ENCODE measurements at regions not wholly inside any gene's neighbourhood (a gene's known extent, or its start where the extent isn't known, plus 50 kb on each side); places are given as distances from the start of the nearest gene placed in this dataset.
"Not testable (repeated sequence)": the region's sequence is repeated elsewhere in the genome, so short reads cannot be mapped to it uniquely, and the experiment has no call there.

DNA sequence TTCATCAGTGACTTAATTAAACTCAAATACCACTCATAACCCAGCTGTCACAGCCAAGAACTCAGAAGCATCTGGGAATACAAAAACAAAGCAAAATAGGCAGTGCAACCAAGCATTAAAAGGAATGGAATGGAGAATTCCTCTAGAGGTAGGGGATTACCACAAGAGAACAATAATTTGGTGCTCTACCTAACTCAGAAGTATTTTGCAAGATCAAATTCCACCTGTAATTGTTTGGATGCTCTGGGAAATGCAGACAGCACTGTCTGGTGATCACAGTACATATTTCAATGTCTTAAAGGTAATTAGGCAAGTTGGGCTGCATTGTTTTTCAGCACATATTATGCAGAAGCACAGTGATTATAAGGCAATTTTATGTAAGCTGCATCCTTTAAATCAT is 547.5 kb downstream of the TRAM1L1 start:
- Mint-ChIP-seq H3K27ac (no peak overlapping the region), H3K4me3 (no peak overlapping the region), H3K9me3 (no peaks in the 10 kb centered on the region), H3K27me3 (no peaks in the 10 kb centered on the region), H3K36me3 (ENCODE audit: low read depth) (no peaks in the 10 kb centered on the region), H3K4me1 (ENCODE audit: low read depth) (peaks cover under 1% of the 10 kb centered on the region)
- Histone ChIP-seq H3K27me3 (ENCODE audit: control insufficient read depth in 1 of 2, insufficient read depth in 2 of 2, low read length in 2 of 2) (no peaks in the 10 kb centered on the region), H3K9me3 (ENCODE audit: control insufficient read depth in 1 of 2, insufficient read depth in 1 of 2, low read length in 2 of 2) (no peaks in the 10 kb centered on the region), H3K27ac (ENCODE audit: low read depth in 1 of 2, low read length in 2 of 2) (no peak overlapping the region), H3K4me3 (ENCODE audit: low read length) (no peak overlapping the region), H3K36me3 (ENCODE audit: insufficient read depth, low read length) (no peaks in the 10 kb centered on the region), H3K4me1 (ENCODE audit: insufficient read depth, low read length) (no peaks in the 10 kb centered on the region)
- intact Hi-C loops (cut with DNase I, micrococcal nuclease), result no loop called here
- ATAC-seq (ENCODE audit: poor library complexity) (no peak), DNase-seq (no peak)
- TF ChIP-seq, protein P1, sequence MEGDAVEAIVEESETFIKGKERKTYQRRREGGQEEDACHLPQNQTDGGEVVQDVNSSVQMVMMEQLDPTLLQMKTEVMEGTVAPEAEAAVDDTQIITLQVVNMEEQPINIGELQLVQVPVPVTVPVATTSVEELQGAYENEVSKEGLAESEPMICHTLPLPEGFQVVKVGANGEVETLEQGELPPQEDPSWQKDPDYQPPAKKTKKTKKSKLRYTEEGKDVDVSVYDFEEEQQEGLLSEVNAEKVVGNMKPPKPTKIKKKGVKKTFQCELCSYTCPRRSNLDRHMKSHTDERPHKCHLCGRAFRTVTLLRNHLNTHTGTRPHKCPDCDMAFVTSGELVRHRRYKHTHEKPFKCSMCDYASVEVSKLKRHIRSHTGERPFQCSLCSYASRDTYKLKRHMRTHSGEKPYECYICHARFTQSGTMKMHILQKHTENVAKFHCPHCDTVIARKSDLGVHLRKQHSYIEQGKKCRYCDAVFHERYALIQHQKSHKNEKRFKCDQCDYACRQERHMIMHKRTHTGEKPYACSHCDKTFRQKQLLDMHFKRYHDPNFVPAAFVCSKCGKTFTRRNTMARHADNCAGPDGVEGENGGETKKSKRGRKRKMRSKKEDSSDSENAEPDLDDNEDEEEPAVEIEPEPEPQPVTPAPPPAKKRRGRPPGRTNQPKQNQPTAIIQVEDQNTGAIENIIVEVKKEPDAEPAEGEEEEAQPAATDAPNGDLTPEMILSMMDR (IDR thresholded peaks at IDR 0.05), result no peak
- CTCF ChIA-PET, result no interaction called here
- POLR2A ChIA-PET, result no interaction called here

DNA sequence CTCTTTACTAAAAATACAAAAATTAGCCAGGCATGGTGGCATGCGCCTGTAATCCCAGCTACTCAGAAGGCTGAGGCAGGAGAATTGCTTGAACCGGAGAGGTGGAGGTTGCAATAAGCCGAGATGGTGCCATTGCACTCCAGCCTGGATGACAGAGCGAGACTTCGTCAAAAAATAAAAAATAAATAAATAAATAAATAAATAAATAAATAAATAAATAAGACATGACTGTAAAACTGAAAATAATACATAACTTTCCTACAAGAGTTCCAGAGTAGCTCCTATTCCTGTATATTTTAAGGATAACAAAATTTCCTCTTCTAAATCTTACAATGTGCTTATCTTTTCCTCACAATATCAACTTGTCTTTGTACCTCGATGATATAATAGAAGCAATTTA is 549.4 kb downstream of the TRAM1L1 start:
- intact Hi-C loops (cut with DNase I, micrococcal nuclease); H3K27me3 Mint-ChIP-seq; CTCF ChIA-PET; H3K9me3 Mint-ChIP-seq; H3K4me3 Mint-ChIP-seq; H3K27me3 ChIP-seq (ENCODE audit: control insufficient read depth in 1 of 2, insufficient read depth in 2 of 2, low read length in 2 of 2); H3K36me3 ChIP-seq (ENCODE audit: insufficient read depth, low read length); DNase-seq; H3K27ac ChIP-seq (ENCODE audit: low read depth in 1 of 2, low read length in 2 of 2); H3K4me1 ChIP-seq (ENCODE audit: insufficient read depth, low read length); POLR2A ChIA-PET; H3K4me3 ChIP-seq (ENCODE audit: low read length); ATAC-seq (ENCODE audit: poor library complexity); H3K36me3 Mint-ChIP-seq (ENCODE audit: low read depth); H3K4me1 Mint-ChIP-seq (ENCODE audit: low read depth); H3K9me3 ChIP-seq (ENCODE audit: control insufficient read depth in 1 of 2, insufficient read depth in 1 of 2, low read length in 2 of 2); H3K27ac Mint-ChIP-seq: not testable (repeated sequence)

DNA sequence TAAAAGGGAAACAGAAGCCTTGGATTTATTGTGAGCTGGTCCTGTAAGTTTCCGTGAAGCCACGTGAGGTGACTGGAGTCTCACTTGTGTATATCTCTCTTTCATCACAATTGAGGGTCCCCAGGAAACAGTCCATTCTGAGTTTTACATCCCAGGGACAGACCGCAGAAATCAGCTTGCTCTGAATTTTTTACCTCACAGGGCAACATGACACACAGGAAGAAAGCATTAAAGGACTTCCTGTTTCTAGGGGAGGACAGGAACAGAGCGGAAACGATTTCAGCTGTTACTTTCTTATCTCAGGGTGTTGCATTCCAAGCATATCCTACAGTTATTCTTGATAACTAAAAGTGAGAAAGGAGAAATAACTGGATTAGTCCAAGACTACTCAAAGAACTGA is 553.5 kb downstream of the TRAM1L1 start:
- DNase-seq (no peak), ATAC-seq (ENCODE audit: poor library complexity) (no peak)
- ChIA-PET CTCF (no interaction called here), POLR2A (no interaction called here)
- no peaks in the 10 kb centered on the region for H3K36me3 Mint-ChIP-seq (ENCODE audit: low read depth)
- Histone ChIP-seq H3K9me3 (ENCODE audit: control insufficient read depth in 1 of 2, insufficient read depth in 1 of 2, low read length in 2 of 2) (no peaks in the 10 kb centered on the region), H3K4me1 (ENCODE audit: insufficient read depth, low read length) (no peaks in the 10 kb centered on the region), H3K27me3 (ENCODE audit: control insufficient read depth in 1 of 2, insufficient read depth in 2 of 2, low read length in 2 of 2) (no peaks in the 10 kb centered on the region), H3K36me3 (ENCODE audit: insufficient read depth, low read length) (no peaks in the 10 kb centered on the region), H3K27ac (ENCODE audit: low read depth in 1 of 2, low read length in 2 of 2) (no peak overlapping the region), H3K4me3 (ENCODE audit: low read length) (no peak overlapping the region)
- TF ChIP-seq, protein P1 (IDR thresholded peaks at IDR 0.05), result no peak
- no peak overlapping the region for H3K27ac Mint-ChIP-seq
- H3K4me3 Mint-ChIP-seq, result no peak overlapping the region
- H3K9me3 Mint-ChIP-seq, result no peaks in the 10 kb centered on the region
- peaks cover 10% of the 10 kb centered on the region for H3K4me1 Mint-ChIP-seq (ENCODE audit: low read depth)
- H3K27me3 Mint-ChIP-seq, result no peaks in the 10 kb centered on the region
- intact Hi-C loops (cut with DNase I, micrococcal nuclease), result no loop called here

DNA sequence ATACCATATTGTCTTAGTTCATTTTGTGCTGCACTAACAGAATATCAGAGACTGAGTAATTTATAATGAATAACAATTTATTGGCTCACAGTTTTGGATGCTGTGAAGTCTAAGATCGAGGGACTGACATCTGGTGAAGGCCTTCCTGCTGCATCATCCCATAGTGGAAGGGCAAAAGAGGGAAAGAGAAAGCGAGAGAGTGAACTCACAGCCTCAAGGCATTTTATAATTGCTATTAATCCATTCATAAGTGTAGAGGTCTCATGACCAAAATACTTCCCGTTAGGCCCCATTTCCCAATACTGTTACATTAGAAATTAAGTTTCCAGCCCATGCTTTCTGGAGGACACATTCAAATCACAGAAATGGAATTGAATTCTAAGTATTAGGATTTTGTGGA is 554.4 kb downstream of the TRAM1L1 start:
- intact Hi-C loops (cut with DNase I, micrococcal nuclease), result no loop called here
- H3K27me3 ChIP-seq (ENCODE audit: control insufficient read depth in 1 of 2, insufficient read depth in 2 of 2, low read length in 2 of 2), result no peaks in the 10 kb centered on the region
- H3K36me3 Mint-ChIP-seq (ENCODE audit: low read depth), result no peaks in the 10 kb centered on the region
- no peaks in the 10 kb centered on the region for H3K9me3 ChIP-seq (ENCODE audit: control insufficient read depth in 1 of 2, insufficient read depth in 1 of 2, low read length in 2 of 2)
- H3K27ac Mint-ChIP-seq, result no peak overlapping the region
- ATAC-seq (ENCODE audit: poor library complexity), result no peak
- H3K27me3 Mint-ChIP-seq, result no peaks in the 10 kb centered on the region
- no peaks in the 10 kb centered on the region for H3K9me3 Mint-ChIP-seq
- H3K27ac ChIP-seq (ENCODE audit: low read depth in 1 of 2, low read length in 2 of 2), result no peak overlapping the region
- H3K4me3 Mint-ChIP-seq, result no peak overlapping the region
- no peak for DNase-seq
- ChIA-PET POLR2A (no interaction called here), CTCF (no interaction called here)
- H3K4me3 ChIP-seq (ENCODE audit: low read length), result no peak overlapping the region
- no peaks in the 10 kb centered on the region for H3K4me1 ChIP-seq (ENCODE audit: insufficient read depth, low read length)
- no peaks in the 10 kb centered on the region for H3K36me3 ChIP-seq (ENCODE audit: insufficient read depth, low read length)
- H3K4me1 Mint-ChIP-seq (ENCODE audit: low read depth), result peaks cover 10% of the 10 kb centered on the region
- TF ChIP-seq, protein P1 (IDR thresholded peaks at IDR 0.05), result no peak
